ENCODE measurements at regions not wholly inside any gene's neighbourhood (a gene's known extent, or its start where the extent isn't known, plus 50 kb on each side); places are given as distances from the start of the nearest gene placed in this dataset.

DNA sequence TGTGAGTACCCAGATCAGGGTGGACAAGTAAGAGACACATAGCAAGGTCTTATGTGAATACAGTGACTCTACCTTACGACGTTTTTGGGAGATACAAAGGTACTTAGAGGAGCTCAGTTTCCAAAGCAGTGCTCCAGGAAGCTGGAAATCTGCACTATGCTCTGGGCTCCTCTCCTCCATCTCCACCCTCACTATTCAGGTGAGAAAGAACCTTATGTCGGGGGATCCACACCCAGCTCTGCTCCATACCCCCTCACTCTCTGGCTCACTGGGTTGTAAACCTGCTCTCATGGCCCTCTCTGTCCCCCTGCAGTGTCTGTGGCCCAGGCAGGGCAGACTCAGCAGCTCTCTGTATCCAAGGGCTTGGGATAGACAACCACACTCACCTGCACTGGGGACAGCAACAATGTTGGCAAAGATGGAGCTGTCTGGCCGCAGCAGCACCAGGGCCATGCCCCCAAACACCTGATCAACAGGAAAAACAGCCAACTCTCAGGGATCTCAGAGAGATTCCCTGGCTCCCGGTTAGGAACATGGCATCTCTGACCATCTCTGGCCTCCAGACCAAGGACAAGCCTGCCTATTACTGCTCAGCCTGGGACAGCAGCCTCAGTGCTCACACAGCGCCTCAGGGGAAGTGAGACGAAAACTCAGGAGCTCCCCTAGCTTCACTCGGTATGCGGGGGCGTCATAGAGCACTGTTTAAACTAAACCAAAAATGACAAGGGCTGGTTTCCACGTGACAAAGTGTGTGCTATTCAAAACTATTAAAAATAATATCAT, 60.9 kb upstream of the TOP3B start:
- TF ChIP-seq, protein P1, sequence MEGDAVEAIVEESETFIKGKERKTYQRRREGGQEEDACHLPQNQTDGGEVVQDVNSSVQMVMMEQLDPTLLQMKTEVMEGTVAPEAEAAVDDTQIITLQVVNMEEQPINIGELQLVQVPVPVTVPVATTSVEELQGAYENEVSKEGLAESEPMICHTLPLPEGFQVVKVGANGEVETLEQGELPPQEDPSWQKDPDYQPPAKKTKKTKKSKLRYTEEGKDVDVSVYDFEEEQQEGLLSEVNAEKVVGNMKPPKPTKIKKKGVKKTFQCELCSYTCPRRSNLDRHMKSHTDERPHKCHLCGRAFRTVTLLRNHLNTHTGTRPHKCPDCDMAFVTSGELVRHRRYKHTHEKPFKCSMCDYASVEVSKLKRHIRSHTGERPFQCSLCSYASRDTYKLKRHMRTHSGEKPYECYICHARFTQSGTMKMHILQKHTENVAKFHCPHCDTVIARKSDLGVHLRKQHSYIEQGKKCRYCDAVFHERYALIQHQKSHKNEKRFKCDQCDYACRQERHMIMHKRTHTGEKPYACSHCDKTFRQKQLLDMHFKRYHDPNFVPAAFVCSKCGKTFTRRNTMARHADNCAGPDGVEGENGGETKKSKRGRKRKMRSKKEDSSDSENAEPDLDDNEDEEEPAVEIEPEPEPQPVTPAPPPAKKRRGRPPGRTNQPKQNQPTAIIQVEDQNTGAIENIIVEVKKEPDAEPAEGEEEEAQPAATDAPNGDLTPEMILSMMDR (IDR thresholded peaks at IDR 0.05) = no peak
- no peak for TF ChIP-seq POLR2A (IDR thresholded peaks at IDR 0.05)
- no peak for TF ChIP-seq EP300 (IDR thresholded peaks at IDR 0.05; ENCODE audit: low read depth)
- no peak for TF ChIP-seq POLR2AphosphoS5 (IDR thresholded peaks at IDR 0.05)
